DND-41 (cell line): ENCODE measurements at regions not wholly inside any gene's neighbourhood (a gene's known extent, or its start where the extent isn't known, plus 50 kb on each side); places are given as distances from the start of the nearest gene placed in this dataset.

Experiments
- ATAC-seq: fragments of 200-7000 bp; cut with Tn5 transposase; 3 replicates; pipeline ENCODE4 v1.9.1; 2021; ENCODE audit warnings: low read depth; ENCODE audit not compliant: insufficient read depth
- DNase-seq: peaks from one replicate; pipeline ENCODE4 v3.0.0-alpha.2; 2020
- H2AFZ ChIP-seq: 2 replicates; pipeline ENCODE4 v1.6.0; 2012; ENCODE audit warnings: low read depth, low read length
- H3K27ac ChIP-seq: 2 replicates; pipeline ENCODE4 v1.5.1; 2012; ENCODE audit warnings: low read length, inconsistent platforms
- H3K27me3 ChIP-seq: fragments of 200-600 bp; sonication (generic); 2 replicates; pipeline ENCODE4 v1.6.0; 2012; ENCODE audit warnings: low read length, mild to moderate bottlenecking, inconsistent platforms; ENCODE audit not compliant: insufficient read depth, poor library complexity
- H3K36me3 ChIP-seq: 2 replicates; pipeline ENCODE4 v1.5.1; 2012; ENCODE audit warnings: low read length, inconsistent platforms; ENCODE audit not compliant: insufficient read depth
- H3K4me1 ChIP-seq: 2 replicates; pipeline ENCODE4 v1.5.1; 2012; ENCODE audit warnings: mild to moderate bottlenecking, low read length; ENCODE audit not compliant: insufficient read depth
- H3K4me2 ChIP-seq: 2 replicates; pipeline ENCODE4 v1.6.0; 2012; ENCODE audit warnings: mild to moderate bottlenecking, moderate library complexity, low read length, inconsistent platforms; ENCODE audit not compliant: insufficient read depth
- H3K4me3 ChIP-seq, 2 experiments: fragments of 200-600 bp in 1 of 2; shearing (Covaris generic) in 1 of 2; 2 replicates each; pipeline ENCODE4 v1.5.1; 2012 to 2016; ENCODE audit warnings: inconsistent platforms in 2 of 2, low read length in 2 of 2, mild to moderate bottlenecking in 2 of 2, low read depth in 1 of 2, moderate library complexity in 1 of 2
- H3K79me2 ChIP-seq: 2 replicates; pipeline ENCODE4 v1.6.0; 2012; ENCODE audit warnings: low read length, inconsistent platforms; ENCODE audit not compliant: insufficient read depth
- H3K9ac ChIP-seq: 2 replicates; pipeline ENCODE4 v1.6.0; 2012; ENCODE audit warnings: low read depth, mild to moderate bottlenecking, inconsistent platforms, low read length, moderate library complexity
- H3K9me3 ChIP-seq: 2 replicates; pipeline ENCODE4 v1.5.1; 2012; ENCODE audit warnings: low read length, moderate library complexity, mild to moderate bottlenecking, inconsistent platforms; ENCODE audit not compliant: insufficient read depth, severe bottlenecking
- H4K20me1 ChIP-seq: 2 replicates; pipeline ENCODE4 v1.6.0; 2012; ENCODE audit warnings: low read length; ENCODE audit not compliant: insufficient read depth
- CTCF ChIP-seq: IDR thresholded peaks from 2 replicates; pipeline ENCODE4 v1.5.1; 2012; ENCODE audit warnings: borderline replicate concordance, low read length, moderate library complexity, mild to moderate bottlenecking; ENCODE audit not compliant: poor library complexity, severe bottlenecking; ENCODE audit errors: extremely low read depth
- EZH2 ChIP-seq: IDR thresholded peaks from 3 replicates; pipeline ENCODE4 v1.6.1; 2012; ENCODE audit warnings: borderline replicate concordance, low read depth, mild to moderate bottlenecking, moderate library complexity, low read length, inconsistent platforms; ENCODE audit not compliant: severe bottlenecking

GRCh38 chr4:12894062-12894461, 590.1 kb downstream of the RAB28 start:
- no peaks in the 10 kb centered on the region for H3K79me2 ChIP-seq
- H3K4me1 ChIP-seq: no peaks in the 10 kb centered on the region
- no peak overlapping the region for H3K9ac ChIP-seq
- H3K36me3 ChIP-seq: no peaks in the 10 kb centered on the region
- TF ChIP-seq CTCF (no peak), EZH2 (no peak)
- no peak overlapping the region for H3K4me3 ChIP-seq
- no peaks in the 10 kb centered on the region for H3K9me3 ChIP-seq
- H3K27me3 ChIP-seq: no peaks in the 10 kb centered on the region
- DNase-seq: no peak
- ATAC-seq: no peak
- H3K27ac ChIP-seq: no peak overlapping the region
- H4K20me1 ChIP-seq: no peaks in the 10 kb centered on the region
- H3K4me2 ChIP-seq: no peak overlapping the region
- H2AFZ ChIP-seq: no peak overlapping the region

- Histone ChIP-seq H3K4me3 (no peak overlapping the region), H3K4me1 (no peaks in the 10 kb centered on the region), H3K9ac (no peak overlapping the region), H3K27me3 (no peaks in the 10 kb centered on the region), H3K9me3 (no peaks in the 10 kb centered on the region), H3K36me3 (no peaks in the 10 kb centered on the region), H3K4me2 (no peak overlapping the region), H3K79me2 (no peaks in the 10 kb centered on the region), H4K20me1 (no peaks in the 10 kb centered on the region), H3K27ac (no peak overlapping the region), H2AFZ (no peak overlapping the region)
- ATAC-seq (no peak), DNase-seq (no peak)
- TF ChIP-seq CTCF (no peak), EZH2 (no peak)
Observed at GRCh38 chr4:12889054-12889453, 595.1 kb downstream of the RAB28 start.

DNA sequence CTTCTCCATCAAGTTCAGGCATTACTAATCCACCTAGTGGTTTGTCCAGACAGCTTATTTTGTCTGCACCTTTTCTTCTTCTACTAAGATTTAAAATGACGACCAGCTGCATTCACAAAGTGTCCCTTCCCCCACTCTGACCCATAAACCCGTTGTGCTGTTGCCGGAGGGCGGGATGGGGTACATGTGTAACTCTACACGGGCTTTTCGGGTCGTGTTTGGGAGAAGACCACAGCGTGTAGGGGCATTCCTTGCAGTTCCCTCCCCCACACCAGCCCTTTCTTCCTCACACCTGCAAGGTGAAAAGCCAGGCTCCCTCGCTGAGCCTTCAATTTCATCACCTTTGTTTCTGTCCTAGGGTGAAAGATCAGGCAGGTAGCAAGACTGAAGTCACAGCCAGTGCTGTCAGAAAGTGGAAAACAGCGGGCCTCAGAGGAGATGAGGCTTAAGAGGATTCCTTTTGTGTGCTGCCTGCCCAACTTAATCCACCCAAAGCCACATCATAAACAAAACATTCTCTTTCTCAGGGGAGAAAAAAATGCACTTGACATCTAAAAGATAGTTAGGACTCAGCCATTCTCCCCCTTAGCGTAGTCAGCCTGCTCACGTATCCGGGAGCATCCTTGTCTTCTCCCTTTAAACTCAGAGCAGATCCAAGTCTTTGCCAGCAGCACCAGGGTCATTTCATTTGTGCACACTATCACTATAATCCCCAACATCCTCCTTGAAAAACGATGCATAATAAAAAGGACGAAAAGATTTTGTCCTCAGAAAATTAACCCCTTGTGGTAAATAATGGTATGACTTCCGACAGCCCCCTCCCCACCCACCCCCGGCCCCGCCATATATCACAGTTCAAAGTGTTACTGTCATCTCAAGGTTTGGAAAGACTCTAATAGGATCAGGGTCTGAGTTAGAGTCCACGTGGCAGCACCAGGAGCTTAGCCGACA, 599.0 kb downstream of the RAB28 start:
- H3K4me1 ChIP-seq: no peaks in the 10 kb centered on the region
- no peak overlapping the region for H3K27ac ChIP-seq
- no peak overlapping the region for H3K4me3 ChIP-seq
- no peak for ATAC-seq
- TF ChIP-seq EZH2 (no peak), CTCF (no peak)
- H3K9ac ChIP-seq: no peak overlapping the region
- no peak overlapping the region for H3K4me2 ChIP-seq
- H3K27me3 ChIP-seq: no peaks in the 10 kb centered on the region
- H3K9me3 ChIP-seq: no peaks in the 10 kb centered on the region
- H4K20me1 ChIP-seq: no peaks in the 10 kb centered on the region
- H3K79me2 ChIP-seq: no peaks in the 10 kb centered on the region
- DNase-seq: no peak
- H3K36me3 ChIP-seq: no peaks in the 10 kb centered on the region
- H2AFZ ChIP-seq: no peak overlapping the region
